Activated T-cell treated with anti-CD3 and anti-CD28 coated beads, Interleukin-2, amount 50 U/mL, for 48 hours (primary cell): ENCODE measurements at regions not wholly inside any gene's neighbourhood (a gene's known extent, or its start where the extent isn't known, plus 50 kb on each side); places are given as distances from the start of the nearest gene placed in this dataset.
A peak's percentile ranks its signal among the peaks of the same experiment; 100 is the strongest.

Experiments
- DNase-seq, 2 experiments: peaks; one replicate each; pipeline ENCODE4 v3.0.0-alpha.2; 2020

DNA sequence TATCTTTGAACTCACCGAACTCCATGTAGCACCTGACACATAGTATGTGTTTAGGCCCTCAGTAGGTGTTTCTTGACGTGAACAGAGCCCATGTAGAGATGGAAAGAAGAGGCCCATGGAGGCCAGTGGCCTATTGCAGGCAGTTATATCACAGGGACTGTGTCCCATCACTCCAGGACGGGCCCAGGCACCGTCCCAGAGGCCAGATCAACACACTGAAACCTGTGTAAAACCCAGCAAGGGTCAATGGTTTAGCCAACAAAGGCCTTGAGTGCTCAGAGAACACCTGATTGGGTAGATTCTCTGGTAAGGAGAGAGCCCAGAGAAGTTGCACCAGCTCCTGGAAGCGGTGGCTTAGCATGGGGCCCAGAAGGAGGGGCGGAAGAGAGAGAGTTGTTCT is 82.8 kb downstream of the INHBB start:
- DNase-seq, result no peak

DNA sequence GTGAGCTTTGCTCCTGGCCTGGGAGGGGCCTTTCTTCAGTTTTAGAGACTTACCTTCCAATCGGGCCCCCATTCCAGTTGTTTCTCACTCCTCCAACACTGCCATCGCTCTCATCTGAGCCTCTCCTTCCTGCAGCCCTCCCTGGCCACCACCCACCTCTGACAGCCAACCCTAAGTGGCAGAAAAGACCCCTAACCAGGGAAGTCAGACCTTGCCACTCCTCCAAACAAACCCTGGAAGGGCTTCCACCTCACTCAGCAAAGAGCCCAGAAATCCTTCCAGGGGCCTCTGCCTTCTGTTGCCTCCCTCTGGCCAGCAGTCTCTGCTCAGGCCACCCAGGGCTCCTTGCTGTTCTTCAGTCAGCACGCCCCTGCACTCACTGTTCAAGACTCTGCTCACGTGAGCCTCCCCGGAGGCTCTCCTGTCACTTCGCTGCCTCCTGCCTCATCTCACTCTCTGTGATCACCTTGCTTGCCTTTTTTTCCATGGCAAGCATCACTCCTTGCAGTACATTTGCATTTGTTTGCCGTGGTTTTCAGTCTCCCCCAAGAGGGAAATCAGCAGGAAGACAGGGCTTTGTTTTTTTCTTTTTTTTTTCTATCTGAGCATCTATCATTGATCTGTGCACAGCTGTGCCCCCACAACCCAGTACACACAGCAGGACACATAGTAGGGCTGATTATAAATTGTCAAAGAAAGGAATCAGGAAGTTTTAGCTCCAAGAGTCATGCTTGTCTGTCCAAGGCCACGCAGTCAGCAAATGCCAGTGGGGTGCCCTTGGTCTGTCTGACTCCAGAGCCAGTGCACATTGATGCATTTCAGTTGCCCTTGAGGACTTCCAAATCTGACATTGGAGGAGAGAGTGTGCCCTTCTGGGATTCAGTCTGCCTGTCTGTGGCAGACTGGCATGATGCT is 83.9 kb downstream of the INHBB start:
- DNase-seq, result peak in 1 of 2 experiments; percentile 7

DNA sequence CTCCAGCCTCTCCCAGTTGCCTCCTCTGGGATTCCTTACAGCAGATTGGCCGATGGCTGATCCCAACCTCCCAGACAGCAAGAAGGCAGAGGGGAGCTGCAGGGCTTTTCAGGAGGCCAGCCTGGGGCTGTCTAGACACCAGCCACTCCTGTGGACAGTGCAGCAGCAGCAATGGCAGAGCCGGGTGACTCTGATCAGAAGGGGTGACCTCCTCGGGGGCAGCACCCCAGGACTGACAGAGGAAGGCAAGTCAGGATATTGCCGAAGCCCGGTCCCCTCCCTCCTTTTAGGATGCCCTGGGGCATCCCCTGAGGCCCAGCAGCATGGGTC is 84.5 kb downstream of the INHBB start:
- peak in 1 of 2 experiments; percentile 9 for DNase-seq

DNA sequence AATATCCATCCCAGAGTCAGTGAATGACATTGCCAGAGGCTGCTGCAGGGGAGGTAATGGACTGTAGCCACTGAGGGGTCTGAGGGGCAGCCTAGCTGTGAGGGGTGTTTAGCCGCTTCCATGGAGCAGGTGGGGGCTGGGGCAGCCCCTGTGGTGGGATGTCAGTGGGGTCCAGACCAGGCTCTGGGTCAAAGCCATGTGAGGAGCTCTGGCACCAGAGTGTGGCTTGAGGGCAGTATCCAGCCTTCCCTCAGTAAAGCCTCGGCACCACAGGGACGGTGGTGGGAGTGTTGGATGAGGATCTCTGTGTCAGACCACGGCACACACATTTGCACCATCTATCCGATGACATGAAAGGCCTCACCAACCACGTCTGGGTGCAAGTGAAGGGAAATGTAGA is 85.0 kb downstream of the INHBB start:
- DNase-seq, result peak in 1 of 2 experiments; percentile 7

DNA sequence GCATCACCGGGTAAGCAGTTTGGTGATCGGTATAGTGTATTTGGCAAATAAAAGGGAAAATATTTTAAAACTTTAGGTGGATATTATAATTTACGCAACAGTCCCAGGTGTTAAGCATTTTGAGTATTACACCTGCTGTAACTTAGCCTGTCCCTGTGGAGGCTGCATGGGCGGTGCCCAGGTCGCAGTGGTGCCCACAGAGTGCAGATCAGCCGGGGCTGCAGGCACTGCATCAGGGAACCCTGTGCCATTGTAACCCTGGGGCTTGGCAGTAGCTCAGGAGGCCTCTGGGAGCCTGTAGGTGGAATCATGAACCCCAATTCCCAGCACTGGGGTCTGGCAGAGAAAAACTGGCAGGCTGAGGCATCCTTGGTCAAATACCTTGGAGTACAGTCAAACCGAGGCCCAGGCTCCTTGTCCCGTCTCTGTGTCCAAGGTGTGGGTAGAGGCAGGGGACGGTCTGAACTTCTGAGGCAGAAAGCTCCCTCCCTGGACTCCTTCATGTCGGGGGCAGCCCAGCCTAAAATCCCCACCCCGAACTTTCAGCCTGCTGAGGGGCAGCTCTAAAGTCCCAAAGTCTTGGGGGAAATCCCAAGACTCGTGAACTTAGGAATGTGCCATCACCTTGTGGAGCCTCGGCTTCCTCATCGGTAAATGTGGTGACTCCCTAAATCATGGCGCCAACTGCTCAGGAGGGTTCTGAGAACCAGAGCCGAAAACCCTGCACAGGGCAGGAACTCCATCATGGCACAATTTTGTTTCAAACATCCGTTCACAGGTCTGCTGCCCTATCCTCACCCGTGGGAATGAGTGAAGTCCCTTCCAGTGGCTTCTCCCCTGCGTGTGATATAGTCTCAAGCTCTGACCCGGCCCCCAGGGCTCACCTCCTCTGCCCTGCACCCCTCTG is 85.7 kb downstream of the INHBB start:
- no peak for DNase-seq

DNA sequence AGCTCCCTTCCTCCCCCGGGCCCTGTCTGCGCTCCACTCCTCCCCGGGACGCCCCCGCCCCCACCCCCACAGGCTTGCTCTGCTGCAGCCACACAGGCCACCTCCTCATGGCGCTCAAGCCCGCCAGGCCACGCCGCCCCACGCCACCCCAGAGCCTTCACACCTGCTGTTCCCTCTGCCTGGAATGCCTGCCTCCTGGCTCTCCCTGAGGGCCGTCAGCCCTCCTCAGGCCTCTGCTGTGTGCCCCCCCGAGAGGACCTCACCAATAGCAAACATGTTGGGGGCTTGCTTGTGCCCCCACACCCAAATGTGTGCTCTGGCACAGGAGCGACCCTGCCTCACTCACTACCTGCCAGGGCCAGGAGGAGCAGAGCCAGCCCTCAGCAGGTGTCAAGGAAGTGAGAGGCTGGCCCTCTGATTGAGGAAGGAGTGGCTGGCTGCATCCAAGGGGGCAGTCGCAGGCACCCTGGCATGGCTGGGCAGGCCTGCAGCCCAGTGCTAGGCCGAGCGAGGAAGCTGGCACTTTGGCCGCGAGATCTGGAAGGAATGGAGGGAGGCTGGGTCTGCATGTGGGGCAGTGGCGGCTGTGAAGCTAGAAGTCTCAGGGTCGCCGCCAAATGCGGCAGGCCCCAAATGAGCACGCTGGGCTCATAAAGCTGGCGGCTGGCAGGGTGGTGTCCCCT is 86.5 kb downstream of the INHBB start:
- peak in 1 of 2 experiments; percentile 1 for DNase-seq

DNA sequence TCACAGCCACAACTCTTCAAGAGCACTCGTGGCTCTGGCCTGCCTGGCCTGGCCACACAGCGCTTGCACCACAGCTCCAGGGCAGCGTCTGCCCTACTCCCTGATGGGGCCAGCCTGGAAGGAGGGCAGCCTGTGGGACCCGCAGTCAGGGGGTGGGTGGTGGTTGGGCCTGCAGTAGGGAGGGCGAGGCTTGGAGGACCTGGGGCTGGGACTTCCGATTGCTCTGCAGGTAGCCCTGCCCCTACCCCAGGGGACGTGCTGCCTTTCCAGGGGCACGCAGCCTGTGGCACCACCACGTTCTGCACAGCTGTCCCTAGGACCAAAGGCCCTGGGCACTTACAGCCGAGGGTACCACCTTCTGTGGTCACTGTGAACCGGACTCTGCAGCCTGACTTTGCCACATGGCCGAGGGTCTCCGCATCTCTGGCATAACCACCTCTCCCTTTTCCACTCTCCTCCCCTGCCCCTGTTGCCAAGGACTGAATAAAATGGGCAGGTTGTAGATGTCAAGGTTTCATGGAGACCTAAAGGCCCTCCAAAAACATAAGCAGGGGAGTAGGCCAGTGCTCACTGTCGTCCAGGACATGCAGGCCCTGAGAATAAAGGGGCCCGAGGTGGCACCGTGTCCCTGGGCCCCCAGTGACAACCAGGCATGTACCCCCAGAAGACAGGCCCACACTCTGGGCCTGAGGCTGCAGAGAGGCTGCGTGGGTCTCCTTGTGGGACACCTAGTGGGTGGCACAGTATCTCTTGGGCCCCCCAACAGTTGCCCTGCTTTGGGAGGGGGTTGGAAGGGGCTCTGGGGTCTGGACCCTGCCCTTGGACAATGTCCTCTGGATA is 87.3 kb downstream of the INHBB start:
- DNase-seq, result peak in 1 of 2 experiments; percentile 6

DNA sequence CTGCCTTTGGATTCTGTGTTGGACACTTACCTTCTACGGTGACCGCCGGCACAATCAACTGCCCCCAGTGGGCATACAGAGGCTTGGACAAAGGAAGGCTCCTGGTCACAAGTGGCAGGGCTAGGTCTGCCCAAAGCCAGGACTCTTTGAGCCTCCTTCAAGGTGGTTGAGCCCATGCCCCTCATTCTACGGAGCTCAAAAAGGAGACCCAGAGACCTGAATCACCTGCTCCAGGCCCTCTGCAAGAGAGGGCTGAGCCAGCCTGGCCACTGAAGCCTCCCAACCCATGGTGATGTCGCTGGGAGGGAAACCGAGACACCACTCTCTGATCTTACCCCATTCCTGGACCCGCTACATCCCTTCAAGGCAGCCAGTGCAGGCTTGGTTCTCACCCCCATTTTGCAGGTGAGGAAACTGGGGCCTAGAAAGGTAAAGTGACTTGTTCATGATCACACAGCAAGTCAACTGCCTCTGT is 87.9 kb downstream of the INHBB start:
- peak in 1 of 2 experiments; percentile 8 for DNase-seq

DNA sequence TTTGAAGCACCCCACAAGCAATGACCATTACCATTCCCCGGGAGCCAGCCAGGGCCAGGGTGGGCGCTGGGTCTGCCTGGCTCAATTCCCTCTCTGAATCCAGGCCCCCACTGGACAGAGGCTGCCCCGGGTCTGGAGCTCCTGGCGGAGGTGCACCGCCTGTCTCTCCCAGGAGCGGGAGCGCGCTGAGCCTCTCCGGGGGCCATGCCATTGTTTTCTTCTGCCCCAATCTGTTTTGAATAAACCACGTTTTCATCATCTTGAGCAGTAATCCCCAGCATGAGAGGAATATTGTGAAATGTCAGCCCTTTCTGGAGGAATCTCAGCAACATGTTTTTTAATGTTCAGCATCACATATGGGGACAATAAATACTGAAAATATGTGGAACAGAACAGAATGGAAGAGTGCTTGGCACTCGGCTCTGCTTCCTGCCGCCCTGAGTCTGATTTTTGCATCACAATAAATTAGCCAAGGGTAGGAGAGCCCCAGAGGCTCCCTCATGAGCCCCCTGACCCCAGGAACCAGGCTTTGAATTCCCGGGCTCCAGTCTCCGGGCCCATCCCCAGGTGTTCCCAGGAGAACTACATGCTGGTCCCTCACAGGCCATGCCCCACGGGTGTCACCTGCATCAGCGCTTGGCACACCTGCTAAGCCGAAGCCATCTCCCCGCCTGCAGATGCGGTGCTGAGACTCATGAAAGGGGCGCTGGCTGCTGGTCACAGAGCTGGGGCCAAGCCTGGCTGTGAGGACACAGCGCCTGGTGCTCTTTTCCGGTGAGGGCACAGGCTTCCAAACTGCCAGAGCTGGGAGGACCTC is 88.8 kb downstream of the INHBB start:
- peak in 1 of 2 experiments; percentile 11 for DNase-seq

DNA sequence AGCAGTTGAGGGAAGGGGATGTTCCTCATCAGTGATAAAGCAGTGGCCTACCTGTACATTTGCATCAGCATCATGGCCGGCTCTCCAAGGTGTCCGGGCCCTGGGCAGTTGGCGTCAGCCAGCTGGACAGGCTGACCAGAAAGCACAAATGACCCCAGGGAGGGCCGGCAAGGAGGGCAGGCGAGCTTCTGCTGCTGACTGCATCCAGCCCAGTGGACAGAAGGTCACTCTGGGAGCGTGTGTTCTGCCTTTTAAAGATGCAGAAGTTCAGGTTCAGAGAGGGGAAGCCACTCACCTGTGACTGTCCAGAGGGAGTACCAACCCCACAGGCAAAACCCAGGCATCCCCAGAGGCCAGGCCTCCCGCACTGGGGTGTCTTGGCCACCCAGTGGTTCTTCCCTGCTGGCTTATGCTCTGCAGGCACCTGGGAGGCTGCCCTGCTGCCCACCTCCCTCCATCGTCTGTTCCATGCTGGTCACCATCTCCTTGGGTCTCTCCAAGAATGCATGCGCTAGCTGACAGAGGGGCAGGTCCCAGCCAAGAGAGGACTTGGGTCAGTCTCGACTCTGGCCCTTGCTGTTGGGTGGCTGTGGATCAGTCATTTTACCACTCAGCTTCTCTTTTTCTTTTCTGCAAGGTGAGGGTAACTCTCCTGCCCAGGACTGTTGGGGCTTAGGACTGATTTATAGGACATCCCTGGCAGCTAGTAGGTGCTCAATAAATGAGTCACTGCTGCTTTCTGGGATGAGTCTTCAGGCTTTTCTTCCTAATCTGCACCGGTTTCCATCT is 89.9 kb downstream of the INHBB start:
- DNase-seq, result peak in 1 of 2 experiments; percentile 14

DNA sequence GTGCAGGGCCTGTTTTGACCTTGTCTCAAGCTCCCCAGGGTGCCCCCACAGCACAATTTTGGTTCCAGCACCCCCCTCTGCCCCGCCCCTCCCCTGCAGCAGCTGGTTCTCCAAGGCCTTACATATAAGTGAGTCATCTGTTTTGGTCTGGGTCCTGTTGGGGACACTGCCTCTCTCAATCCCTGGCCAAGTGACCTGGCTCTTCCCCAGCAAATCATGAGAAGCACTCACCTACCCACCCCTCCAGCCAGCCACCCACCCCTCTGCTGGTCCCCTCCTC is 90.5 kb downstream of the INHBB start:
- no peak for DNase-seq

DNA sequence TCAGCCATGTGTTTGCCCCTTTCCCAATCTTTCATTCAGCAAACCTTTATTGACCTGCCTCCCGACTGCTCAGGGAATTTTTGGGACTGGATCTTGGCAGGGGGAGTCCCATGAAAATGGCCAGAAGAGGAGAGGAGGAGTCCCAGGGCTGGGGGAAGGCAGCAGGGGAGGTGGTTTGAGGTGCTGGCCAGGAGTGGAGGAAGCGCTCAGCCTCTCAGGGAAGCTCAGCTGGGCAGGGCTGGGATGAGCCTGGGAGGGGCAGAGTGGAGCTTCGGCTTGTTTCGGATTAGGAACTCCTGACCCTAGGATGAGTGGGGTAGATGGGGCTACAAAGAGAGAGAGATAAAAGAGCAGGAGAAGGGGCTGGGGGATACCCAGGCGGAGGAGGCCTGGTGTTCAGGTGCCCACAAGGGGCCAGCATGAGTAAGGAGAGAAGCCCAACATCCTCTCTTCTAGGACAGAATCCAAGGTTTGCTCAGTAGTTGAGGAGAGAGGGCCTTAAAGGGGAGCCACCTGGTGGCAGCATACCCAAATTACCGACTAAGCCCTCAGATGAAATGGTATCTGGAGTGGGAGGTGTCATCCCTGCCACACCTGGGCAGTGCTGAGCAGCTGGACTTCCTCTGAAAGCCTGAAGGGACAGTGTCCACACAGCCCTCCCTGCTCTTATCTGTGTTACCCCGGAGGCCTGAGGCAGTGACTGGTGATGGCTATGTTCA is 91.1 kb downstream of the INHBB start:
- peak; percentile 41 to 43 for DNase-seq

DNA sequence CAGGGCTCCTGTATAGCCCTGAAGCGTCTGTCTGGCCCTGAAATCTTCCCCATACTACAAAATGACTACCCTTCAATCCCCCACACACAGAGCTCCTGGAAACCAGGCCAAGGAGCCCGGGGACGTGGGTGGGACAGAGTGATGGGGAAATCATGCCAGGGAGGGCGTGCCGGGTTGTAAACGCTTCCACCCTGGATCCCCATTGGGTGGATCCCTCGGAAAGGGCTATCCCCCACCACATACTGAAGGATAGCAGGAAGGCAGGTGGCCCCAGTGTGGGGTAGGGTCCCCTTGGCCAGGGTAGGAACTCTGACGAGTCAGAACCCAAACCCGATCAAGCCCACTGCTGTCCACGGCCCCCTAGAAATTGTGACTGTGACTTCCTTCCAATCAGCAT is 91.7 kb downstream of the INHBB start:
- no peak for DNase-seq

DNA sequence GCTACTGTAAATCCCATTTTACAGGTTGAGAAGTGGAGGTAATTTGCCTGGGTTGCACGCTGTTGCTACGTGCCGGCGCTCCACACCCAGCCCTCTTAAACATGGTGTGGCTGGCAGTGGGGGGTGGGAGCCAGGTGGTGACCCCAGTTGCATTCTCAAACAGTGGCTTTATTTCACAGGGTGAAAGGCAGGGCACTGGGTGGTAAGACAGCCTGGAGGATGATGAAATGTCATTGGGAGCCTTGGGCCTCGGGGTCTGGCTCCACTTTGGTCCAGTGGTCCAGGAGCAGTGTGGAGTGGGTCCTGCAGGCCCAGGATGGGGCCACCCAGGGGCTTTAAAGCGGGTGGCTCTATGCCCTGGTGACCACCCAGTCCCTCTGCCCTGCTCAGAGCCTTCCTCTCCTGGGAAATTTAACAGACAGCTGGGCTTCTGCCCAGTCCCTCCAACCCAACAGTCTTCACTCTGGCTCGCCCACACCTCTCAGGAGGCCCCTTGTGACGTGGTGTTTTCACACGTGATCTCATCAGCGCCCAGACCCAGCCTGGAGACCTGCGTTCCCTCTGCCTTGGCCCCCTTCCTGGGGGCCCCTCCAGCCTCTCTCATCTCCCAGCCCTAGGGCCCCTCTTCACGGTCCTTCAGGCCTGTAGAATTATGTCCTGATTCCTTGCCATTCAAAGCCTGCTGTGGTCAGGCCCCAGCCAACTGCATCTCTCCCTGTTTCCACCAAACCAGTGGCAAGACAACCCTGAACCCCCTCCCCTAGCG is 92.5 kb downstream of the INHBB start:
- DNase-seq, result no peak

DNA sequence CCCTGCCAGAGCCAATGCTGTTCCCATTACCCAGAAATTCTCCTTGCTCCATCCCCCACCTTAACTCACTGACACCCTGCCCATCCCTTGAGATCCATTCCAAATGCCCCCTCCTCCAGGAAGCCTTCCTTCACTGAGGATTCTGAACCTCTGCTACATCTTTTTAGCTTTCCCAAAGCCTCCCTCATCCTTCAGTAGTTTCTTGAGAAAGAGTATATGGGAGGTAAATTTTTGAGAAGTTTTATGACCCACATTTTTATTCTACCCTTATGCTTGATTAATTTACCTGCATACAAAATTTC is 93.1 kb downstream of the INHBB start:
- DNase-seq, result no peak

DNA sequence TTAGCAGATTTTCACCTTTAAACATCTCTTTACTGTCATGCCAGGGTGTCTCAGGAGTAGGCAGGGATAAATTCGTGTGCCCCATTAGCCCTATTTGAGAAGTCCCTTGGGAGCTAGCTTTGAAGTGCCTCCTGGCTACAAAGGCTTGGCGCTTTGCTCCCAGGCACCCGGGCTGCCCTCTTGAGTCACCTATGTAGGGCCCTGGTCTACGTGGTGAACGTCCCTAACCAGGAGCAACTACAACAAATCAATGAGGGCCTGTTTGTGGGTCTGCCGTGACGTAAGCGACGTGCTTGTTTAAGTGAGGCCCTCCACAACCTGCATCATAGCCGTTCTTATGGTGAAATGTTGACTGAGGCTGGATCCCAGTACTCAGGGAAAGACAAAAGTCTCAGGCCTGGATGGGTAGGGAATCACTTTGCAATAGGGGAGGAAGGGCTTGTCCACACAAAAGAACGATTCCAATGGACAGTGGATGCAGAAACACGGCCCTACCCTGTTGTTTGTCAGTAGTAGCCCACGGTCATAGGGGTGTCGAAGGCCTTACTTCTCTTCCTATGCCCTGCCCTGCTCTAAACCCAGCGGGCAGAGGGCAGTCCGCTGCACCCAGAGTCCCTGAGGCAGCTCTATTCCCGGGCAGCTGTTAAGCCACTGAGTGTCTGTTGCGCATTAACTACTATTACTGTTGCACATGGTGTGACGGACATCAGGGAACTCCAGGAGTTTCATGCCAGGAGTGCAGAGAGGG is 93.9 kb downstream of the INHBB start:
- DNase-seq, result no peak

DNA sequence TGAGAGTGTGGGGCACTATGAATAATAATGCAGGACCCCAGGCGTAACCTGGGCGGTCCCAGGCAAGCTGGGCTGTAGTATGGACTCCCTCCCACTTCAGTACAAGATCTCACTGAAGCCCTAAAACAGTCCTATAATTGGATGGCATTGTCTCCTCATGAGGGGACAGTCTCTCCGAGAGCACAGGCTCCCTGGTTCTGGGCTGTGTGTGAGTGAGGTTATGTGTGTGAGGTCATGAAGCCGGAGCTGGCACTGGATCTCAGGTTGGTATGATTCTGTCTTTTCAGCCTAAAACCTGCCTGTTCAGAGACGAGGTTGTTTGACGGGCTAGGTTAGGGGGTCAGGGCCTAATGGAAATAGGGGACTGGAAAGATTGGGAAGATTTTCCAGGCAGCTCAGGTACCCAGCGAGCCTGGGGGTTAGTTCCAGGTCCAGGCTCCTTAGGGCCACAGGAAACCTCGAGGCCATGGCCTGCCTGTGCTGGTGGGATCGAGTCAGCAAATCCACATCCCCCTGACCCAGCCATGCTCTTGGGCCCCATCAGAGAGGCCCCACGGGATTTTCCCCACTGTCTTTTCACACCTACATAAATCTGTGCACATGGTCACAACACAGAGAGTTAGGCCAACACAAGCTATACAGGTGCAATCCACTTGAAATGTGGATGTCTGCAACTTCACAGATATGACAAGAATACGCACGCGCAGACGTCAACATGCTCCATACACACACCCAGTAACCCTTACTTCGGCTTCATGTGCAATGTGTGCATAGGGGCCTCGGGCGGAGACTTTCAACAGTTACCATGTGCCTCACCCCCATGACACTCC is 94.8 kb downstream of the INHBB start:
- DNase-seq, result no peak

DNA sequence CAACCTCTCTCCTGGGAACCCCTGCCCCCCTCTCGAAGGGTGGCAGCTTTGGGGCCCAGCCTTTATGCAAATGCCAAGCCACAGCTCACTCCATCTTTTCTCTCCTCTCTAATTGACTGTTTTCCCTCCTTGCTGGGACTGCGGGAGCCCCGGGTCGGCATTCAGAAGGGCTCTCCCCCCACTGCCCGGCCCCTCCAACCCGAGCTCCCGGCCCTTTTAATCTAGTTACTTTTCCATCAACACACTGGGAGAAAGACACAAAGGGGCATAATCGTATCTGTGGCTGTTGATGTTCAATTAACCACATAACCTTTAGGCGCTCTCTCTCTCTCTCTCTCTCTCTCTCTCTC is 95.4 kb downstream of the INHBB start:
- DNase-seq, result no peak
